Ishikawa (cell line): ENCODE measurements at regions not wholly inside any gene's neighbourhood (a gene's known extent, or its start where the extent isn't known, plus 50 kb on each side); places are given as distances from the start of the nearest gene placed in this dataset.

Source experiments
- EP300 ChIP-seq: IDR thresholded peaks from 2 replicates; pipeline ENCODE4 v1.6.1; 2012; ENCODE audit warnings: borderline replicate concordance
- MAX ChIP-seq: IDR thresholded peaks from 2 replicates; pipeline ENCODE4 v1.6.1; 2012
- TAF1 ChIP-seq: IDR thresholded peaks from 2 replicates; pipeline ENCODE4 v1.6.1; 2012; ENCODE audit warnings: low read depth, mild to moderate bottlenecking
- YY1 ChIP-seq: IDR thresholded peaks from 2 replicates; pipeline ENCODE4 v1.6.1; 2012; ENCODE audit warnings: low read depth

- TF ChIP-seq EP300 (no peak), YY1 (no peak), MAX (no peak), TAF1 (no peak)
Observed at GRCh38 chr13:82749551-82749950, 1132.7 kb downstream of the SLITRK1 start.
